A673 (cell line): ENCODE measurements at regions not wholly inside any gene's neighbourhood (a gene's known extent, or its start where the extent isn't known, plus 50 kb on each side); places are given as distances from the start of the nearest gene placed in this dataset.

Experiments used
- CTCF ChIP-seq: fragments of 300-800, 200-600 bp; sonication (generic); conservative IDR thresholded peaks from 2 replicates; pipeline ENCODE4 v1.5.1; 2017; ENCODE audit warnings: low read depth, mild to moderate bottlenecking, antibody characterized with exemption, low read length, moderate library complexity, mixed read lengths
- EZH2 ChIP-seq: fragments of 200-600 bp; sonication (generic); IDR thresholded peaks from 2 replicates; pipeline ENCODE4 v1.6.1; 2017; ENCODE audit warnings: borderline replicate concordance, low read depth, mild to moderate bottlenecking, mixed read lengths, antibody characterized with exemption, low read length; ENCODE audit not compliant: poor library complexity, severe bottlenecking

- TF ChIP-seq CTCF (no peak), EZH2 (no peak)
Measured at GRCh38 chrX:43448688-43449087, 207.4 kb upstream of the MAOA start.
